Caco-2 (cell line): ENCODE measurements at regions not wholly inside any gene's neighbourhood (a gene's known extent, or its start where the extent isn't known, plus 50 kb on each side); places are given as distances from the start of the nearest gene placed in this dataset.

Experiments used
- BruUV-seq: library from RNA; stranded (reverse); fragments of 400-500 nt; replicated peaks from 2 replicates; lab custom pipeline; 2021; lab: Mats Ljungman, UMichigan
- CTCF ChIA-PET: fragments of 300-600 bp; sonication (Branson Sonifier 250); formaldehyde crosslinking; loops from one replicate; lab custom pipeline; 2022; ENCODE audit warnings: antibody characterized with exemption; lab: Charles Lee
- POLR2A ChIA-PET: fragments of 300-600 bp; sonication (Branson Sonifier 250); formaldehyde crosslinking; loops from one replicate; lab custom pipeline; 2022; ENCODE audit warnings: antibody characterized with exemption; lab: Charles Lee
- DNase-seq, 2 experiments: peaks; one replicate each; pipeline versions ENCODE4 v3.0.0 to v3.0.0-alpha.2; 2020 to 2022
- H3K27me3 ChIP-seq: replicated peaks from 2 replicates; pipeline ENCODE4 v1.6.0; 2011; ENCODE audit warnings: low read length; ENCODE audit not compliant: control insufficient read depth, insufficient read depth
- H3K36me3 ChIP-seq: 2 replicates; pipeline ENCODE4 v1.5.1; 2011; ENCODE audit warnings: low read length; ENCODE audit not compliant: control insufficient read depth, insufficient read depth
- H3K4me1 ChIP-seq: fragments of 250-450 bp; sonication (Bioruptor Pico); 2 replicates; pipeline ENCODE4 v1.5.1; 2020; ENCODE audit warnings: mild to moderate bottlenecking
- H3K4me3 ChIP-seq: 2 replicates; pipeline ENCODE4 v1.5.1; 2011; ENCODE audit warnings: low read depth, mild to moderate bottlenecking, control low read depth, low read length
- H3K9me3 ChIP-seq: fragments of 250-450 bp; sonication (Bioruptor Pico); 2 replicates; pipeline ENCODE4 v1.5.1; 2020; ENCODE audit warnings: mild to moderate bottlenecking, moderate library complexity
- H3K27ac Mint-ChIP-seq: one replicate; pipeline ENCODE4 v1.8.0; 2022; ENCODE audit warnings: mixed read lengths; ENCODE audit not compliant: unreplicated experiment
- H3K27me3 Mint-ChIP-seq: one replicate; pipeline ENCODE4 v1.8.0; 2022; ENCODE audit warnings: mixed read lengths; ENCODE audit not compliant: insufficient read depth, unreplicated experiment
- H3K36me3 Mint-ChIP-seq: one replicate; pipeline ENCODE4 v1.8.0; 2022; ENCODE audit warnings: mild to moderate bottlenecking, mixed read lengths; ENCODE audit not compliant: insufficient read depth, unreplicated experiment
- H3K4me1 Mint-ChIP-seq: one replicate; pipeline ENCODE4 v1.8.0; 2022; ENCODE audit warnings: low read depth, mixed read lengths; ENCODE audit not compliant: unreplicated experiment
- H3K4me3 Mint-ChIP-seq: one replicate; pipeline ENCODE4 v1.8.0; 2022; ENCODE audit warnings: mild to moderate bottlenecking, moderate library complexity, mixed read lengths; ENCODE audit not compliant: unreplicated experiment
- H3K9me3 Mint-ChIP-seq: one replicate; pipeline ENCODE4 v1.8.0; 2022; ENCODE audit warnings: mixed read lengths; ENCODE audit not compliant: unreplicated experiment
- intact Hi-C: fragments of 100-400 bp; cut with micrococcal nuclease; formaldehyde crosslinking; loops from one replicate; pipeline ENCODE4 v1.10.0; 2022; ENCODE audit not compliant: unreplicated experiment
- TF ChIP-seq, protein P1 (sequence below), 2 experiments: fragments of 200-600 bp in 1 of 2; IDR thresholded peaks; 1 replicate in 1 of 2; 2 replicates in 1 of 2; pipeline versions ENCODE4 v1.5.1 to v1.8.0; 2011 to 2022; ENCODE audit warnings: antibody characterized with exemption in 1 of 2, control low read depth in 1 of 2, inconsistent platforms in 1 of 2, low read depth in 1 of 2, low read length in 1 of 2, mild to moderate bottlenecking in 1 of 2, moderate library complexity in 1 of 2; ENCODE audit not compliant: insufficient read depth in 1 of 2, severe bottlenecking in 1 of 2, unreplicated experiment in 1 of 2

DNA sequence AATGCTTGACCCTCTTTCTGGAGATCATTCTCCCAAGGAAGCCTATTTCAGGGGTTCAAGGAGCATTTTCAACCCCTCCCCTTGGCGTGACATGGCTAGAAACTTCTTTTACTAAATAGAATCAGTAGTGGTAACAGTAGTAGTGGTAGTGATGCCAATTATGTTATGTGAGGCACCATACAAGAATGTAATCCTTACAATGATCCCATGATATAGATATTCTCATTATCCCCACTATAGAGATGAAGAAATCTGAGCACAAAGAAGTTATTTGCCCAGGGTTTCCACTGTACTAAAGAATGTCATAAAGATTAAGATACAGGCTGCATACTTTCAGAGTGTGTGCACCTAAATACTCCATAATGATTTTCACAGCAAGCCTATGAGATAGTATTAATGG, 155.4 kb upstream of the CLINT1 start:
- TF ChIP-seq, protein P1, sequence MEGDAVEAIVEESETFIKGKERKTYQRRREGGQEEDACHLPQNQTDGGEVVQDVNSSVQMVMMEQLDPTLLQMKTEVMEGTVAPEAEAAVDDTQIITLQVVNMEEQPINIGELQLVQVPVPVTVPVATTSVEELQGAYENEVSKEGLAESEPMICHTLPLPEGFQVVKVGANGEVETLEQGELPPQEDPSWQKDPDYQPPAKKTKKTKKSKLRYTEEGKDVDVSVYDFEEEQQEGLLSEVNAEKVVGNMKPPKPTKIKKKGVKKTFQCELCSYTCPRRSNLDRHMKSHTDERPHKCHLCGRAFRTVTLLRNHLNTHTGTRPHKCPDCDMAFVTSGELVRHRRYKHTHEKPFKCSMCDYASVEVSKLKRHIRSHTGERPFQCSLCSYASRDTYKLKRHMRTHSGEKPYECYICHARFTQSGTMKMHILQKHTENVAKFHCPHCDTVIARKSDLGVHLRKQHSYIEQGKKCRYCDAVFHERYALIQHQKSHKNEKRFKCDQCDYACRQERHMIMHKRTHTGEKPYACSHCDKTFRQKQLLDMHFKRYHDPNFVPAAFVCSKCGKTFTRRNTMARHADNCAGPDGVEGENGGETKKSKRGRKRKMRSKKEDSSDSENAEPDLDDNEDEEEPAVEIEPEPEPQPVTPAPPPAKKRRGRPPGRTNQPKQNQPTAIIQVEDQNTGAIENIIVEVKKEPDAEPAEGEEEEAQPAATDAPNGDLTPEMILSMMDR (IDR thresholded peaks at IDR 0.05; ENCODE audit: insufficient read depth in 1 of 2, low read depth in 1 of 2, low read length in 1 of 2, severe bottlenecking in 1 of 2, unreplicated experiment in 1 of 2) = no peak
- no peaks in the 10 kb centered on the region for H3K27me3 ChIP-seq
- no TSS peak for BruUV-seq
- intact Hi-C loops = loop anchor here (1.0 kb wide), 1 partner anchor 1093 kb away; no protein-coding TSS in a partner anchor
- ChIA-PET CTCF (no interaction called here), POLR2A (no interaction called here)
- DNase-seq = no peak
- no peaks in the 10 kb centered on the region for H3K4me1 Mint-ChIP-seq
- H3K27me3 Mint-ChIP-seq = no peaks in the 10 kb centered on the region
- no peak overlapping the region for H3K4me3 Mint-ChIP-seq
- H3K4me3 ChIP-seq = no peak overlapping the region
- H3K4me1 ChIP-seq = peaks cover 8% of the 10 kb centered on the region; the same call in 1 of the 2 replicates
- H3K36me3 Mint-ChIP-seq = no peaks in the 10 kb centered on the region
- H3K27ac Mint-ChIP-seq = no peak overlapping the region
- no peaks in the 10 kb centered on the region for H3K9me3 ChIP-seq
- H3K36me3 ChIP-seq = no peaks in the 10 kb centered on the region
- H3K9me3 Mint-ChIP-seq = no peaks in the 10 kb centered on the region

GRCh38 chr5:158013939-158014338, 155.0 kb upstream of the CLINT1 start:
- ChIA-PET POLR2A (no interaction called here), CTCF (interaction anchor here (0.9 kb wide), 1 partner anchor 13 kb away, joined by 3 read pairs; no protein-coding TSS in a partner anchor)
- H3K9me3 ChIP-seq = no peaks in the 10 kb centered on the region
- no peak overlapping the region for H3K27ac Mint-ChIP-seq
- DNase-seq = peak; percentile 40 to 50
- BruUV-seq = no TSS peak
- H3K4me3 ChIP-seq = no peak overlapping the region
- intact Hi-C loops = loop anchor here (1.0 kb wide), 1 partner anchor 1093 kb away; no protein-coding TSS in a partner anchor
- no peaks in the 10 kb centered on the region for H3K9me3 Mint-ChIP-seq
- no peaks in the 10 kb centered on the region for H3K4me1 Mint-ChIP-seq
- no peaks in the 10 kb centered on the region for H3K27me3 ChIP-seq
- TF ChIP-seq, protein P1 (IDR thresholded peaks at IDR 0.05; ENCODE audit: insufficient read depth in 1 of 2, low read depth in 1 of 2, low read length in 1 of 2, severe bottlenecking in 1 of 2, unreplicated experiment in 1 of 2) = peak; percentile 45 to 47
- no peak overlapping the region for H3K4me3 Mint-ChIP-seq
- no peaks in the 10 kb centered on the region for H3K27me3 Mint-ChIP-seq
- no peaks in the 10 kb centered on the region for H3K36me3 Mint-ChIP-seq
- H3K36me3 ChIP-seq = no peaks in the 10 kb centered on the region
- peaks cover 8% of the 10 kb centered on the region; the same call in 1 of the 2 replicates for H3K4me1 ChIP-seq

DNA sequence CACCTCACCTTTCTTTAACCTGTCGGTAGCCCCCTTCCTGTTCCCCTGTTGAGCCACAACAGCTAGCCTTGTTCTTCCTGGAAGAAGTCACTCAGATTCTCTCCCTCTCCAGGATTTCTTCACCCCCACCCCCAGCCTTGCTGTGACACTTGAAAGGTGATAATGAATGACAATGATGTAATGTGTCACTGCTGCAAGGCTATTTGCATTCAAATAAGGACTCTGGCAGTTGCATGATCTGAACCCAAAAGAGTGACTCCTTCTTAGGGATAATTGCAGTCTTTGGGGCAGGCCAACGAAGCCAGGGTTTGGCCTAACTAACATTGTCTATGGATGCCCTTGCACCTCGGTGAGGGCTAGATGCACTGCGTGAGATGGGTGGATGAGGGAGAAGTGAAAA, 154.4 kb upstream of the CLINT1 start:
- no peaks in the 10 kb centered on the region for H3K27me3 ChIP-seq
- intact Hi-C loops = no loop called here
- H3K9me3 Mint-ChIP-seq = no peaks in the 10 kb centered on the region
- no peaks in the 10 kb centered on the region for H3K36me3 Mint-ChIP-seq
- no peak for DNase-seq
- BruUV-seq = no TSS peak
- H3K9me3 ChIP-seq = no peaks in the 10 kb centered on the region
- H3K36me3 ChIP-seq = no peaks in the 10 kb centered on the region
- POLR2A ChIA-PET = no interaction called here
- H3K4me1 ChIP-seq = peaks cover 8% of the 10 kb centered on the region; the same call in 1 of the 2 replicates
- CTCF ChIA-PET = interaction anchor here (0.9 kb wide), 1 partner anchor 13 kb away, joined by 3 read pairs; no protein-coding TSS in a partner anchor
- TF ChIP-seq, protein P1 (IDR thresholded peaks at IDR 0.05; ENCODE audit: insufficient read depth in 1 of 2, low read depth in 1 of 2, low read length in 1 of 2, severe bottlenecking in 1 of 2, unreplicated experiment in 1 of 2) = no peak
- H3K4me1 Mint-ChIP-seq = no peaks in the 10 kb centered on the region
- no peak overlapping the region for H3K4me3 ChIP-seq
- no peaks in the 10 kb centered on the region for H3K27me3 Mint-ChIP-seq
- no peak overlapping the region for H3K27ac Mint-ChIP-seq
- H3K4me3 Mint-ChIP-seq = no peak overlapping the region
